MCF 10A (cell line): ENCODE measurements at regions not wholly inside any gene's neighbourhood (a gene's known extent, or its start where the extent isn't known, plus 50 kb on each side); places are given as distances from the start of the nearest gene placed in this dataset.

Source experiments
- BruUV-seq: library from RNA; stranded (reverse); fragments of 400-500 nt; replicated peaks from 2 replicates; lab custom pipeline; 2021; lab: Mats Ljungman, UMichigan
- CTCF ChIA-PET: fragments of 300-600 bp; sonication (Branson Sonifier 250); formaldehyde crosslinking; extraction: SDS; loops from one replicate; lab custom pipeline; 2021; ENCODE audit warnings: antibody characterized with exemption, inconsistent platforms; lab: Yijun Ruan, JAX
- POLR2A ChIA-PET: fragments of 300-600, 350-650 bp; sonication (Branson Sonifier 250); formaldehyde crosslinking; extraction: SDS; loops from one replicate; lab custom pipeline; 2020; ENCODE audit warnings: antibody characterized with exemption, inconsistent platforms; lab: Yijun Ruan, JAX
- DNase-seq: peaks from one replicate; pipeline ENCODE4 v3.0.0-alpha.2; 2018; ENCODE audit not compliant: unreplicated experiment
- H3K27ac Mint-ChIP-seq: one replicate; pipeline ENCODE4 v1.8.0; 2022; ENCODE audit warnings: mild to moderate bottlenecking, low read depth, mixed read lengths; ENCODE audit not compliant: unreplicated experiment
- H3K27me3 Mint-ChIP-seq: one replicate; pipeline ENCODE4 v1.8.0; 2022; ENCODE audit warnings: mixed read lengths; ENCODE audit not compliant: insufficient read depth, unreplicated experiment
- H3K36me3 Mint-ChIP-seq: one replicate; pipeline ENCODE4 v1.8.0; 2022; ENCODE audit warnings: mild to moderate bottlenecking, moderate library complexity, mixed read lengths; ENCODE audit not compliant: insufficient read depth, unreplicated experiment
- H3K4me1 Mint-ChIP-seq: one replicate; pipeline ENCODE4 v1.8.0; 2022; ENCODE audit warnings: mixed read lengths; ENCODE audit not compliant: insufficient read depth, unreplicated experiment
- H3K4me3 Mint-ChIP-seq: one replicate; pipeline ENCODE4 v1.8.0; 2022; ENCODE audit warnings: mild to moderate bottlenecking, moderate library complexity, mixed read lengths; ENCODE audit not compliant: unreplicated experiment
- H3K9me3 Mint-ChIP-seq: one replicate; pipeline ENCODE4 v1.8.0; 2022; ENCODE audit warnings: mixed read lengths; ENCODE audit not compliant: unreplicated experiment
- intact Hi-C: fragments of 100-400 bp; cut with micrococcal nuclease; formaldehyde crosslinking; loops from 2 replicates; pipeline ENCODE4 v1.14.1; 2022
- TF ChIP-seq, protein P1 (sequence below): fragments of 200-600 bp; IDR thresholded peaks from one replicate; pipeline ENCODE4 v1.8.0; 2022; ENCODE audit warnings: antibody characterized with exemption, mild to moderate bottlenecking; ENCODE audit not compliant: unreplicated experiment

DNA sequence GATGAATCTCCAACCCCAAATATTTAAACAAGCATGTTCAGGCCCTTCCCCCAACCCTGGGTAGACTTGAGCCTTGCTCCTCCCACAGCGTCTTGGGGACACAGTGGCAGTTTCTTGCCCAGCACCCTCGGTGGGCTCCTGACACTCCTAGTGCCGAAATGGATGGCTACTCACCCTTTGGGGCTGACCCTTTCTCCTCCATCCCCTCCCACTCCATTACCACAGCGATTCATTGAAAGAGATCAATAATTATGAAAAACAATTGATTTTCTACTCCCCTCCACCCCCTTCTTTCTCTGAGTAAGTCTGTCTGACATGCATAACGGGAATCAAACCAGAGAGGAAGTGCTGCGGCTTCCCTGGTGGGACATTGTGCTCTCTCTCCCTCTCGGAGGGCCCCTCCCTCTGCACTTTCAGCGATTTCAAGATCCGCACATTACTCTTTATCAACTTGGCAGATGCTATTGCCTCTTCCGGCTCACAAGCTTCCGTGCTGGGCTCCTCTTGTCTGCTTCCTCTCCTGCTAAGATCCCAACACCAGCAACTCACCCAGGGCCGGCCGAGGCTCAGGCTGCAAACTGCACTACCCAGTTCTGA, 79.0 kb upstream of the PLXNA4 start:
- H3K4me1 Mint-ChIP-seq = peaks cover 5% of the 10 kb centered on the region
- TF ChIP-seq, protein P1, sequence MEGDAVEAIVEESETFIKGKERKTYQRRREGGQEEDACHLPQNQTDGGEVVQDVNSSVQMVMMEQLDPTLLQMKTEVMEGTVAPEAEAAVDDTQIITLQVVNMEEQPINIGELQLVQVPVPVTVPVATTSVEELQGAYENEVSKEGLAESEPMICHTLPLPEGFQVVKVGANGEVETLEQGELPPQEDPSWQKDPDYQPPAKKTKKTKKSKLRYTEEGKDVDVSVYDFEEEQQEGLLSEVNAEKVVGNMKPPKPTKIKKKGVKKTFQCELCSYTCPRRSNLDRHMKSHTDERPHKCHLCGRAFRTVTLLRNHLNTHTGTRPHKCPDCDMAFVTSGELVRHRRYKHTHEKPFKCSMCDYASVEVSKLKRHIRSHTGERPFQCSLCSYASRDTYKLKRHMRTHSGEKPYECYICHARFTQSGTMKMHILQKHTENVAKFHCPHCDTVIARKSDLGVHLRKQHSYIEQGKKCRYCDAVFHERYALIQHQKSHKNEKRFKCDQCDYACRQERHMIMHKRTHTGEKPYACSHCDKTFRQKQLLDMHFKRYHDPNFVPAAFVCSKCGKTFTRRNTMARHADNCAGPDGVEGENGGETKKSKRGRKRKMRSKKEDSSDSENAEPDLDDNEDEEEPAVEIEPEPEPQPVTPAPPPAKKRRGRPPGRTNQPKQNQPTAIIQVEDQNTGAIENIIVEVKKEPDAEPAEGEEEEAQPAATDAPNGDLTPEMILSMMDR = no peak
- peaks cover 12% of the 10 kb centered on the region for H3K27me3 Mint-ChIP-seq
- H3K36me3 Mint-ChIP-seq = no peaks in the 10 kb centered on the region
- BruUV-seq = no TSS peak
- intact Hi-C loops = no loop called here
- DNase-seq = no peak
- no peak overlapping the region for H3K4me3 Mint-ChIP-seq
- CTCF ChIA-PET = interaction anchor here (0.5 to 0.6 kb wide), 2 partner anchors 67 to 90 kb away, joined by 3 read pairs; no protein-coding TSS in a partner anchor
- POLR2A ChIA-PET = no interaction called here
- H3K27ac Mint-ChIP-seq = no peak overlapping the region
- H3K9me3 Mint-ChIP-seq = peaks cover 16% of the 10 kb centered on the region

DNA sequence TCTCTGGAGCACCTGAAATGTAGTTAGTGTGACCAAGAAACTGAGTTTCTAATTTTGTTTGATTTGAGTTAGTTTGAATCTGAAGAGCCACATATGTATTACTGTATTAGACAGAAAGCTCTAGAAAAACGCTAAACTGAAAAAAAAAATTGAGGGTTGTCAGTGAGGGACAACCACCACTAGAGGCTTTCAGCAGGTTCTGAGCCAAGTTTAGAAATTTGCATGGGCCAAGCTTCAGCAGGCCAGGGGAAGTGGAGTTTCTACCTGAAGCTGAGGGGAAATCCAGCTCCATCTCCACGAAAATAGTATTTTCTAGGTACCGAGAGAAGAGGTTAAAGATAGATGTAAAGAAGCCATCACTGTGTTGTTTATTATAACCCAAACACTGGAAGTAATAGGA, 77.9 kb upstream of the PLXNA4 start:
- BruUV-seq = no TSS peak
- TF ChIP-seq, protein P1 = no peak
- peaks cover 6% of the 10 kb centered on the region for H3K4me1 Mint-ChIP-seq
- peaks cover 16% of the 10 kb centered on the region for H3K9me3 Mint-ChIP-seq
- no peak for DNase-seq
- no peaks in the 10 kb centered on the region for H3K36me3 Mint-ChIP-seq
- intact Hi-C loops = no loop called here
- peaks cover 12% of the 10 kb centered on the region for H3K27me3 Mint-ChIP-seq
- ChIA-PET POLR2A (interaction anchor here (0.6 to 1.4 kb wide), 2 partner anchors 11 to 49 kb away, joined by 3 read pairs; no protein-coding TSS in a partner anchor), CTCF (interaction anchor here (0.6 to 1.1 kb wide), 5 partner anchors 8 to 1144 kb away, joined by 3 to 5 read pairs (median 4); no protein-coding TSS in a partner anchor)
- H3K27ac Mint-ChIP-seq = no peak overlapping the region
- no peak overlapping the region for H3K4me3 Mint-ChIP-seq

DNA sequence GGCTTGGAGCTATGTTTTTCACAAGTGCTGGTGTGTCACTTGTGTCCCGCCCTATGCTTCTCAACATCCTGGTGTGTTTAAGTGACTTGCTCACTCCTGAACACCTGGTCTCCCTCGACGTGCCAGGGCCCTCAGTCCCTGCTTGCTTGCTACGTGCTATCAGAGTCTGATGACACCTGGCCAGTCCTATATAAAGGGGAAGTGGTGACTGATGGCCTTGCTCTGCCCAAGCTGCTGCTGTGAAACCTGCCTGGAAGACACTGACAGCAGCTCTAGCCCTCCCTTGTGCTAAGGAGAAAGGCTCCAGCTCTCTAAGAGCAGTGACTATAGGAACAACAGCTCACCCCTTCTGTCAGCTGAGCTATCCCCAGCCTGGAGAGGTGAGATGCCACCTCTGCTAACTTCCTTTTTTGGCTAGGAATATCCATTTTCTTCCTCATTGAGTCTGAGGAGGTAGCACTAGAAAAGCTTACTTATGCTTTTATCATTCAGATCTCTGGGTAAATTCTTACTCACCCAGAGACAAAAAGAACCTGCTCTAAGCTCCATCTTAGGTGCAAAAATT, 77.2 kb upstream of the PLXNA4 start:
- intact Hi-C loops = no loop called here
- no peak for DNase-seq
- H3K4me3 Mint-ChIP-seq = no peak overlapping the region
- peaks cover 14% of the 10 kb centered on the region for H3K9me3 Mint-ChIP-seq
- POLR2A ChIA-PET = interaction anchor here (0.6 to 1.4 kb wide), 2 partner anchors 12 to 805 kb away, joined by 3 read pairs; no protein-coding TSS in a partner anchor
- H3K36me3 Mint-ChIP-seq = no peaks in the 10 kb centered on the region
- BruUV-seq = no TSS peak
- H3K27ac Mint-ChIP-seq = no peak overlapping the region
- peaks cover 8% of the 10 kb centered on the region for H3K27me3 Mint-ChIP-seq
- peaks cover 6% of the 10 kb centered on the region for H3K4me1 Mint-ChIP-seq
- CTCF ChIA-PET = interaction anchor here (0.8 to 1.1 kb wide), 2 partner anchors 7 to 14 kb away, joined by 4 to 5 read pairs; no protein-coding TSS in a partner anchor
- TF ChIP-seq, protein P1 = no peak

DNA sequence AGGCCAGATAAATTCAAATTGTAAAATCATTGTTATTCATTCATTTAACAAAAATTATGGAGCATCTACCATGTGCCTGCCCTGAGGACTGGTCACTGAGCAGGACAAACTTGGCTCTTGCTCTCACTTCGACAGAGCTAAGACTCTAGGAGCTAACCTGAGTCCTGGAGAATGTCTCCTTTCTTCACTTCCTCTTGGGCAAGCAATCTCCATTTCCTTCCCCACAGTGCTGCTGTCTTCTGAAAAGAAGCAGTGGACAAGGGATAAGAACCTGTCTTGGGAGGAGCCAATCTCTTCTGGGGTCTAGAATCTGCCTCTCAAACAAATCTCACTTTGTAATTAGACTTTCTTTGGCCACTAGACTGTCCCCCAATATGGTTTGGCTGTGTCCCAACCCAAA, 76.2 kb upstream of the PLXNA4 start:
- intact Hi-C loops = no loop called here
- Mint-ChIP-seq H3K36me3 (no peaks in the 10 kb centered on the region), H3K4me3 (no peak overlapping the region), H3K27me3 (no peaks in the 10 kb centered on the region), H3K9me3 (peaks cover 6% of the 10 kb centered on the region), H3K4me1 (peaks cover 6% of the 10 kb centered on the region), H3K27ac (no peak overlapping the region)
- CTCF ChIA-PET = no interaction called here
- POLR2A ChIA-PET = no interaction called here
- BruUV-seq = no TSS peak
- TF ChIP-seq, protein P1 = no peak
- DNase-seq = no peak
